ENCODE measurements at regions not wholly inside any gene's neighbourhood (a gene's known extent, or its start where the extent isn't known, plus 50 kb on each side); places are given as distances from the start of the nearest gene placed in this dataset.

DNA sequence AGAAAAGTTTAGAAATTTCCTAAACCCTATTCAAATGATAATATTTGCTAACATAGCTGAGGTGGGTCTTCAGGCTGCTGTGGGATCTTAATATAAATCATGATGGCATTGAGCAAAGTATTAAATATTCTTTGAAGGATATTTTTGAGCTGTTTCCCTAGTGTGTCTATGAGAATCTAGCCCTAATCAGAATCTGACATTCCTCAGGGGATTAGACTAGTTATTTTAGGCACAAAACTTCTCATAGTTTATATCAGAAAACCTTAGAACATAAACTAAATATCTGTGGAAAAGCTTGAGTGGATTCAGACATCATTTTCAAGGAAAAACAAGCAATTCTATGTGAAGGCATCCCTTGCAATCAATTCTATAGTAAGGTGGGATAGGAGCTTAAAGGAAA is 594.5 kb downstream of the RFPL4B start:
- Mint-ChIP-seq H3K9me3 (no peaks in the 10 kb centered on the region), H3K27ac (no peak overlapping the region), H3K4me3 (no peak overlapping the region), H3K27me3 (ENCODE audit: insufficient read depth, low read depth, poor library complexity) (no peaks in the 10 kb centered on the region), H3K36me3 (ENCODE audit: low read depth) (no peaks in the 10 kb centered on the region), H3K4me1 (no peaks in the 10 kb centered on the region)
- TF ChIP-seq, protein P1, sequence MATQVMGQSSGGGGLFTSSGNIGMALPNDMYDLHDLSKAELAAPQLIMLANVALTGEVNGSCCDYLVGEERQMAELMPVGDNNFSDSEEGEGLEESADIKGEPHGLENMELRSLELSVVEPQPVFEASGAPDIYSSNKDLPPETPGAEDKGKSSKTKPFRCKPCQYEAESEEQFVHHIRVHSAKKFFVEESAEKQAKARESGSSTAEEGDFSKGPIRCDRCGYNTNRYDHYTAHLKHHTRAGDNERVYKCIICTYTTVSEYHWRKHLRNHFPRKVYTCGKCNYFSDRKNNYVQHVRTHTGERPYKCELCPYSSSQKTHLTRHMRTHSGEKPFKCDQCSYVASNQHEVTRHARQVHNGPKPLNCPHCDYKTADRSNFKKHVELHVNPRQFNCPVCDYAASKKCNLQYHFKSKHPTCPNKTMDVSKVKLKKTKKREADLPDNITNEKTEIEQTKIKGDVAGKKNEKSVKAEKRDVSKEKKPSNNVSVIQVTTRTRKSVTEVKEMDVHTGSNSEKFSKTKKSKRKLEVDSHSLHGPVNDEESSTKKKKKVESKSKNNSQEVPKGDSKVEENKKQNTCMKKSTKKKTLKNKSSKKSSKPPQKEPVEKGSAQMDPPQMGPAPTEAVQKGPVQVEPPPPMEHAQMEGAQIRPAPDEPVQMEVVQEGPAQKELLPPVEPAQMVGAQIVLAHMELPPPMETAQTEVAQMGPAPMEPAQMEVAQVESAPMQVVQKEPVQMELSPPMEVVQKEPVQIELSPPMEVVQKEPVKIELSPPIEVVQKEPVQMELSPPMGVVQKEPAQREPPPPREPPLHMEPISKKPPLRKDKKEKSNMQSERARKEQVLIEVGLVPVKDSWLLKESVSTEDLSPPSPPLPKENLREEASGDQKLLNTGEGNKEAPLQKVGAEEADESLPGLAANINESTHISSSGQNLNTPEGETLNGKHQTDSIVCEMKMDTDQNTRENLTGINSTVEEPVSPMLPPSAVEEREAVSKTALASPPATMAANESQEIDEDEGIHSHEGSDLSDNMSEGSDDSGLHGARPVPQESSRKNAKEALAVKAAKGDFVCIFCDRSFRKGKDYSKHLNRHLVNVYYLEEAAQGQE (IDR thresholded peaks at IDR 0.05; ENCODE audit: unreplicated experiment), result no peak
- TF ChIP-seq STAT1 (IDR thresholded peaks at IDR 0.05; ENCODE audit: unreplicated experiment) (no peak), EZH2phosphoT487 (IDR thresholded peaks at IDR 0.05; ENCODE audit: unreplicated experiment) (no peak), EZH2 (IDR thresholded peaks at IDR 0.05; ENCODE audit: low read depth, unreplicated experiment) (no peak), ZNF114 (CRISPR knock-in tag; IDR thresholded peaks at IDR 0.05) (no peak), POLR2AphosphoS5 (IDR thresholded peaks at IDR 0.05; ENCODE audit: low read depth) (no peak), ZNF331 (CRISPR knock-in tag; IDR thresholded peaks at IDR 0.05; ENCODE audit: low read depth) (no peak), CREB1 (CRISPR knock-in tag; IDR thresholded peaks at IDR 0.05; ENCODE audit: low read depth) (no peak), NANOG (IDR thresholded peaks at IDR 0.05; ENCODE audit: borderline replicate concordance) (no peak)
- TF ChIP-seq, protein P2, sequence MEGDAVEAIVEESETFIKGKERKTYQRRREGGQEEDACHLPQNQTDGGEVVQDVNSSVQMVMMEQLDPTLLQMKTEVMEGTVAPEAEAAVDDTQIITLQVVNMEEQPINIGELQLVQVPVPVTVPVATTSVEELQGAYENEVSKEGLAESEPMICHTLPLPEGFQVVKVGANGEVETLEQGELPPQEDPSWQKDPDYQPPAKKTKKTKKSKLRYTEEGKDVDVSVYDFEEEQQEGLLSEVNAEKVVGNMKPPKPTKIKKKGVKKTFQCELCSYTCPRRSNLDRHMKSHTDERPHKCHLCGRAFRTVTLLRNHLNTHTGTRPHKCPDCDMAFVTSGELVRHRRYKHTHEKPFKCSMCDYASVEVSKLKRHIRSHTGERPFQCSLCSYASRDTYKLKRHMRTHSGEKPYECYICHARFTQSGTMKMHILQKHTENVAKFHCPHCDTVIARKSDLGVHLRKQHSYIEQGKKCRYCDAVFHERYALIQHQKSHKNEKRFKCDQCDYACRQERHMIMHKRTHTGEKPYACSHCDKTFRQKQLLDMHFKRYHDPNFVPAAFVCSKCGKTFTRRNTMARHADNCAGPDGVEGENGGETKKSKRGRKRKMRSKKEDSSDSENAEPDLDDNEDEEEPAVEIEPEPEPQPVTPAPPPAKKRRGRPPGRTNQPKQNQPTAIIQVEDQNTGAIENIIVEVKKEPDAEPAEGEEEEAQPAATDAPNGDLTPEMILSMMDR (conservative IDR thresholded peaks at IDR 0.05; ENCODE audit: low read depth in 2 of 2), result no peak
- TF ChIP-seq, protein P3, sequence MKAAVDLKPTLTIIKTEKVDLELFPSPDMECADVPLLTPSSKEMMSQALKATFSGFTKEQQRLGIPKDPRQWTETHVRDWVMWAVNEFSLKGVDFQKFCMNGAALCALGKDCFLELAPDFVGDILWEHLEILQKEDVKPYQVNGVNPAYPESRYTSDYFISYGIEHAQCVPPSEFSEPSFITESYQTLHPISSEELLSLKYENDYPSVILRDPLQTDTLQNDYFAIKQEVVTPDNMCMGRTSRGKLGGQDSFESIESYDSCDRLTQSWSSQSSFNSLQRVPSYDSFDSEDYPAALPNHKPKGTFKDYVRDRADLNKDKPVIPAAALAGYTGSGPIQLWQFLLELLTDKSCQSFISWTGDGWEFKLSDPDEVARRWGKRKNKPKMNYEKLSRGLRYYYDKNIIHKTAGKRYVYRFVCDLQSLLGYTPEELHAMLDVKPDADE (IDR thresholded peaks at IDR 0.05), result no peak
- ATAC-seq (no peak), DNase-seq (ENCODE audit: low spot score) (no peak)
- Histone ChIP-seq H3K4me2 (no peak overlapping the region), H3K36me3 (ENCODE audit: insufficient read depth) (no peaks in the 10 kb centered on the region), H4K20me1 (replicated peaks; ENCODE audit: insufficient read depth) (no peaks in the 10 kb centered on the region), H3K4me1 (ENCODE audit: insufficient read depth) (no peaks in the 10 kb centered on the region), H3K9me2 (ENCODE audit: insufficient read depth) (no peaks in the 10 kb centered on the region), H3F3A (replicated peaks; ENCODE audit: low read depth) (no peaks in the 10 kb centered on the region), H3K79me2 (replicated peaks; ENCODE audit: insufficient read depth) (no peaks in the 10 kb centered on the region), H3K27ac (ENCODE audit: low read depth) (no peak overlapping the region), H2AFZ (no peak overlapping the region), H3K4me3 (no peak overlapping the region), H3K27me3 (ENCODE audit: insufficient read depth) (no peaks in the 10 kb centered on the region)
